LNCaP clone FGC (cell line): ENCODE measurements at regions not wholly inside any gene's neighbourhood (a gene's known extent, or its start where the extent isn't known, plus 50 kb on each side); places are given as distances from the start of the nearest gene placed in this dataset.

ENCODE experiments used
- DNase-seq: peaks from one replicate; pipeline ENCODE4 v3.0.0-alpha.2; 2011; ENCODE audit warnings: low read depth
- H3K4me3 ChIP-seq: 2 replicates; pipeline ENCODE4 v1.5.1; 2011; ENCODE audit warnings: mild to moderate bottlenecking, low read depth, low read length, control low read depth
- TF ChIP-seq, protein P1 (sequence below): IDR thresholded peaks from 2 replicates; pipeline ENCODE4 v1.5.1; 2012; ENCODE audit warnings: mild to moderate bottlenecking; ENCODE audit not compliant: control insufficient read depth, insufficient read depth; ENCODE audit errors: extremely low read depth

GRCh38 chr5:107196500-107197059 lies 474.2 kb downstream of the EFNA5 start:
- H3K4me3 ChIP-seq = no peak overlapping the region
- TF ChIP-seq, protein P1, sequence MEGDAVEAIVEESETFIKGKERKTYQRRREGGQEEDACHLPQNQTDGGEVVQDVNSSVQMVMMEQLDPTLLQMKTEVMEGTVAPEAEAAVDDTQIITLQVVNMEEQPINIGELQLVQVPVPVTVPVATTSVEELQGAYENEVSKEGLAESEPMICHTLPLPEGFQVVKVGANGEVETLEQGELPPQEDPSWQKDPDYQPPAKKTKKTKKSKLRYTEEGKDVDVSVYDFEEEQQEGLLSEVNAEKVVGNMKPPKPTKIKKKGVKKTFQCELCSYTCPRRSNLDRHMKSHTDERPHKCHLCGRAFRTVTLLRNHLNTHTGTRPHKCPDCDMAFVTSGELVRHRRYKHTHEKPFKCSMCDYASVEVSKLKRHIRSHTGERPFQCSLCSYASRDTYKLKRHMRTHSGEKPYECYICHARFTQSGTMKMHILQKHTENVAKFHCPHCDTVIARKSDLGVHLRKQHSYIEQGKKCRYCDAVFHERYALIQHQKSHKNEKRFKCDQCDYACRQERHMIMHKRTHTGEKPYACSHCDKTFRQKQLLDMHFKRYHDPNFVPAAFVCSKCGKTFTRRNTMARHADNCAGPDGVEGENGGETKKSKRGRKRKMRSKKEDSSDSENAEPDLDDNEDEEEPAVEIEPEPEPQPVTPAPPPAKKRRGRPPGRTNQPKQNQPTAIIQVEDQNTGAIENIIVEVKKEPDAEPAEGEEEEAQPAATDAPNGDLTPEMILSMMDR = no peak

DNA sequence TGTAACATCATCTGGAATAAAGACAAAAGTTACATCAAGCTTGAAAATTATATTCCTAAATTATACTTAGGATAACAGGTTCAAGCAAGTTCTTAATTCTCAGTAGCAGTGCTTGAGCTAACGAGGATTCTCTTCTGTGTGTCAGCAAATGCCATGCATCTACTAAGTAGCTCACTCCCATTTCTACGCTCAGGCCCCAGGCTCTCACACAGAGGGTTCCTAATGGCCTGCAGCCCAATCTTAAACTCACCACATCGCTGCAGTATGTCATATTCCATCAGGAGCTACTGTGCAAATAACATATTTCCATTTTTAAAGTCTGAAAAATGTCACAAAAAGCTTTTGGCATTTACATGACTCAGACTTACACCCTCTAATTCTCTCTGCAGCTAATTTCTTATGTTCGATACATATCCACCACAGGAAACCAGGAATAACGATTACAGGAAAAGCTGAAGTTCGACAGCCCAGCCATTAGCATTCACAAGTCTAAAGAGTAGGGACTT lies 474.8 kb downstream of the EFNA5 start:
- no peak overlapping the region for H3K4me3 ChIP-seq
- no peak for DNase-seq
- TF ChIP-seq, protein P1 = no peak

More at GRCh38 chr5:107196500-107197059, 474.2 kb downstream of the EFNA5 start:
- no peak for DNase-seq

DNA sequence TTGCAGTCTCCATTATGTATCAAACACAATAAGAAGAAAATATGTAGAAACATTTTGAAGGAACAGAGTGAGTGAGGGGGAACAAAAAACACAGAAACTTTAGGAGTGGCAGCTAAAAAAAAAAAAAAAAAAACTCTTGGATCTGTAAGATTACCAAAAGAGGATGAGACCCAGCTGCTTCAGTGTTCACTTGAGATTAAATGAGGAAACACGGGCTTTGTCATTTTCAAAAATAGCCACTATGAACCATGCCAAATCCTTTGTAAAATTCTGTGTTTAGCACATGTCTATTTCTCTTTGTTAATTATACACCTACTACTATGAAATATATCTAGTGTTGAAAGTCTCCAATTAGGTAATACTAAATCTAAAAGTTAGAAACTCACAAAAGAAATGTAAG lies 485.9 kb downstream of the EFNA5 start:
- no peak overlapping the region for H3K4me3 ChIP-seq
- TF ChIP-seq, protein P1 = no peak
- DNase-seq = no peak

DNA sequence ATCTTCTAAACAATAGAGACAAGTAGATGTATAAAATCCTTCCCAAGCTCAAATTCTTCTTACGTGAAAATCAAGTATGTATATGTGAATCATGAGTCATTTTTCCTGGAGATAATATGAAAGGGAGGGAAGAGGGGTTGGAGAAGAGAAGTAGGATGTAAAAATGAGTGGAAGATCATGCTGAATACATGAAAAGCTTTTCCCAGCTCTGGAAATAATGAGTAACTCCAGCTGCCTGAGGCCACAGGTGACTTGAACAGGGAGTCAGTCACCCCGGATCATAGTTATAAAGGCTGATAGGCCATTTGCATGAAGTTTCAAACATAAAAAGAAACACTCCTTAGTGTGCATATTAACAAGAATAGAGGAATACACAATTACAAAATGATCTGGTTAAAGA lies 486.7 kb downstream of the EFNA5 start:
- no peak for DNase-seq
- no peak overlapping the region for H3K4me3 ChIP-seq
- TF ChIP-seq, protein P1 = no peak

GRCh38 chr5:107170620-107171019 lies 500.1 kb downstream of the EFNA5 start:
- DNase-seq = no peak
- TF ChIP-seq, protein P1 = no peak
- H3K4me3 ChIP-seq = no peak overlapping the region

GRCh38 chr5:107169867-107170266 lies 500.9 kb downstream of the EFNA5 start:
- DNase-seq = no peak
- TF ChIP-seq, protein P1 = no peak
- H3K4me3 ChIP-seq = no peak overlapping the region
